SH-SY5Y (cell line): ENCODE measurements at regions not wholly inside any gene's neighbourhood (a gene's known extent, or its start where the extent isn't known, plus 50 kb on each side); places are given as distances from the start of the nearest gene placed in this dataset.

ENCODE experiments used
- GATA2 ChIP-seq: IDR thresholded peaks from 2 replicates; pipeline ENCODE4 v1.6.1; 2011; ENCODE audit warnings: mild to moderate bottlenecking, low read depth, low read length
- GATA3 ChIP-seq: IDR thresholded peaks from 2 replicates; pipeline ENCODE4 v1.6.1; 2011; ENCODE audit warnings: low read depth, mild to moderate bottlenecking, low read length, moderate library complexity

GRCh38 chr2:19225126-19225525 is 133.3 kb downstream of the OSR1 start:
- TF ChIP-seq GATA2 (no peak), GATA3 (no peak)
